ENCODE measurements at regions not wholly inside any gene's neighbourhood (a gene's known extent, or its start where the extent isn't known, plus 50 kb on each side); places are given as distances from the start of the nearest gene placed in this dataset.

DNA sequence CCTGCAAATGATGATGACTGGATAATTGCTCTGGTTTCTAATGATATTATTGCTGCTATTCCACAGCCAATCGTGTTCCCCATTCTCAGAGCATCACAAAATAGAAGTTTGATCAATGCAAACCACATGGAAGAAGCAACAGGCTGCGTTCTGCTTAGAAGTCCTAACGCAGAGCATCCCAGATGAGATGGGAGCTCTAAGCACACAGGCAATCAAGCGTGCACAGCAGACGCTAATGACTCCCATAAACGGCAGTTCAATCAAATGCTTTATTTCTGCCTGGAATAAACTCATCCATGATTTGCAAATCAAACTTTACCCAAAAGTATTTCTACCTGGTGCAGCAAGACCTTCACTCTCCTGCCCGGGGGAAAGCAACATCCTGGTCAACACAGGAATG lies 304.2 kb downstream of the FBXO15 start:
- DNase-seq, result no peak
- CTCF ChIA-PET, result no interaction called here
- Mint-ChIP-seq H3K9me3 (ENCODE audit: low read depth, unreplicated experiment) (no peaks in the 10 kb centered on the region), H3K27ac (ENCODE audit: unreplicated experiment) (no peak overlapping the region), H3K27me3 (ENCODE audit: unreplicated experiment) (no peaks in the 10 kb centered on the region), H3K36me3 (ENCODE audit: insufficient read depth, unreplicated experiment) (peaks cover 5% of the 10 kb centered on the region), H3K4me3 (ENCODE audit: low read depth, unreplicated experiment) (no peak overlapping the region), H3K4me1 (ENCODE audit: low read depth, unreplicated experiment) (peaks cover 18% of the 10 kb centered on the region)
- intact Hi-C loops (cut with micrococcal nuclease; ENCODE audit: unreplicated experiment), result loop anchor here (2.0 to 10.0 kb wide), 6 partner anchors 229 to 1143 kb away; no protein-coding TSS in a partner anchor
- TF ChIP-seq, protein P1, sequence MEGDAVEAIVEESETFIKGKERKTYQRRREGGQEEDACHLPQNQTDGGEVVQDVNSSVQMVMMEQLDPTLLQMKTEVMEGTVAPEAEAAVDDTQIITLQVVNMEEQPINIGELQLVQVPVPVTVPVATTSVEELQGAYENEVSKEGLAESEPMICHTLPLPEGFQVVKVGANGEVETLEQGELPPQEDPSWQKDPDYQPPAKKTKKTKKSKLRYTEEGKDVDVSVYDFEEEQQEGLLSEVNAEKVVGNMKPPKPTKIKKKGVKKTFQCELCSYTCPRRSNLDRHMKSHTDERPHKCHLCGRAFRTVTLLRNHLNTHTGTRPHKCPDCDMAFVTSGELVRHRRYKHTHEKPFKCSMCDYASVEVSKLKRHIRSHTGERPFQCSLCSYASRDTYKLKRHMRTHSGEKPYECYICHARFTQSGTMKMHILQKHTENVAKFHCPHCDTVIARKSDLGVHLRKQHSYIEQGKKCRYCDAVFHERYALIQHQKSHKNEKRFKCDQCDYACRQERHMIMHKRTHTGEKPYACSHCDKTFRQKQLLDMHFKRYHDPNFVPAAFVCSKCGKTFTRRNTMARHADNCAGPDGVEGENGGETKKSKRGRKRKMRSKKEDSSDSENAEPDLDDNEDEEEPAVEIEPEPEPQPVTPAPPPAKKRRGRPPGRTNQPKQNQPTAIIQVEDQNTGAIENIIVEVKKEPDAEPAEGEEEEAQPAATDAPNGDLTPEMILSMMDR (IDR thresholded peaks at IDR 0.05; ENCODE audit: unreplicated experiment), result no peak
- BruUV-seq (replicated peaks), result no TSS peak

DNA sequence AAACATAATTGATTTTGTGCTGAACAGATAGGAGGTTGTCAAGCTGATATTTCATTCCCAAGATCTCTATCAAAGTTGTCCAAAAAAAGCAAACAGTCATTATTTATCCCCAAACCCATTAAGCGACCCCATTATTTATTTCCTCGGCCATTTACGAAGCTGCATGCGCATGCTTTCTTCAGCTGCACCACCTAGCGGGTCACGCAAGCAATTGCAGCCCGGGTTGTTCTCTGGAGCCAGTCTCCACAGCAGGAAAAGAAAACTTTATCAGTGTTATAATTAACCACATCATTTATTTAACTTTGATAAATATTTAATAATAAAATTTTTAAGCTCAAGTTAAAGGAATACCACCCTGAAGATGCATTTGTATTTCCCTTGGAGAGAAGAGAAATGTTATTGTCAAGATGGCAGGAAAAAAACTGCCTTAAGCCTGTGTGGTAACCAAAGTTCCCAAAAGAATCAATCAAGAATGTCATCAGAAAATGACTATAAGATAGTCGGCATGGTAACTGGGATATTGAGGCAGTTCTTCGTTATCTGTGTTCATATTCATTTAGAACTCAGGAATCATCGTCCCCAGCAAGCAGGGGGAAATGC lies 304.7 kb downstream of the FBXO15 start:
- TF ChIP-seq, protein P1 (IDR thresholded peaks at IDR 0.05; ENCODE audit: unreplicated experiment), result peak; percentile 93
- DNase-seq, result peak; percentile 75
- H3K27me3 Mint-ChIP-seq (ENCODE audit: unreplicated experiment), result no peaks in the 10 kb centered on the region
- CTCF ChIA-PET, result interaction anchor here (1.8 kb wide), 1 partner anchor 1080 kb away, joined by 8 read pairs; no protein-coding TSS in a partner anchor
- H3K9me3 Mint-ChIP-seq (ENCODE audit: low read depth, unreplicated experiment), result no peaks in the 10 kb centered on the region
- intact Hi-C loops (cut with micrococcal nuclease; ENCODE audit: unreplicated experiment), result loop anchor here (2.0 to 10.0 kb wide), 6 partner anchors 228 to 1142 kb away; no protein-coding TSS in a partner anchor
- peak overlapping the region; percentile 33 for H3K27ac Mint-ChIP-seq (ENCODE audit: unreplicated experiment)
- no TSS peak for BruUV-seq (replicated peaks)
- peaks cover 3% of the 10 kb centered on the region for H3K36me3 Mint-ChIP-seq (ENCODE audit: insufficient read depth, unreplicated experiment)
- peak overlapping the region; percentile 25 for H3K4me3 Mint-ChIP-seq (ENCODE audit: low read depth, unreplicated experiment)
- peaks cover 13% of the 10 kb centered on the region for H3K4me1 Mint-ChIP-seq (ENCODE audit: low read depth, unreplicated experiment)

DNA sequence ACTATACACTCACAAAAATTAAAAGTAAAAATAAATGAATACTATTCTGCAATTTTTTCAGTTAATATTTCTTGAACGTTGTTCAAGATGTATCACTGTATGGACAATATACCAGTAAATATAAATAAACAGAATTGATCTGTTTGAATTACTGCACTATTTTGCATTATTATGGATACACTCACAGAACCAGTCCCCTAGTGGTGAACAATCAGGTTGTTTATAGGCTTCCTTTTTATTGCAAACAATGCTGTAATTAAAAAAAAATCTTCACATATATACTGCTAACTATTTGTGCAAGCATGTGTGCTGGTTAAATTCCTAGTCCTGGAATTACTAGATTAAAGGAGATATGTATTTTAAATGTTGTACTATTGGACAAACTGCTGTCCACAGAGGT lies 306.0 kb downstream of the FBXO15 start:
- Mint-ChIP-seq H3K9me3 (ENCODE audit: low read depth, unreplicated experiment) (no peaks in the 10 kb centered on the region), H3K4me1 (ENCODE audit: low read depth, unreplicated experiment) (peaks cover 10% of the 10 kb centered on the region), H3K4me3 (ENCODE audit: low read depth, unreplicated experiment) (no peak overlapping the region), H3K27me3 (ENCODE audit: unreplicated experiment) (no peaks in the 10 kb centered on the region), H3K27ac (ENCODE audit: unreplicated experiment) (no peak overlapping the region), H3K36me3 (ENCODE audit: insufficient read depth, unreplicated experiment) (no peaks in the 10 kb centered on the region)
- no peak for DNase-seq
- no TSS peak for BruUV-seq (replicated peaks)
- intact Hi-C loops (cut with micrococcal nuclease; ENCODE audit: unreplicated experiment), result loop anchor here (2.0 to 10.0 kb wide), 6 partner anchors 227 to 1141 kb away; no protein-coding TSS in a partner anchor
- TF ChIP-seq, protein P1 (IDR thresholded peaks at IDR 0.05; ENCODE audit: unreplicated experiment), result peak; percentile 13
- CTCF ChIA-PET, result interaction anchor here (1.8 kb wide), 1 partner anchor 1079 kb away, joined by 8 read pairs; no protein-coding TSS in a partner anchor

DNA sequence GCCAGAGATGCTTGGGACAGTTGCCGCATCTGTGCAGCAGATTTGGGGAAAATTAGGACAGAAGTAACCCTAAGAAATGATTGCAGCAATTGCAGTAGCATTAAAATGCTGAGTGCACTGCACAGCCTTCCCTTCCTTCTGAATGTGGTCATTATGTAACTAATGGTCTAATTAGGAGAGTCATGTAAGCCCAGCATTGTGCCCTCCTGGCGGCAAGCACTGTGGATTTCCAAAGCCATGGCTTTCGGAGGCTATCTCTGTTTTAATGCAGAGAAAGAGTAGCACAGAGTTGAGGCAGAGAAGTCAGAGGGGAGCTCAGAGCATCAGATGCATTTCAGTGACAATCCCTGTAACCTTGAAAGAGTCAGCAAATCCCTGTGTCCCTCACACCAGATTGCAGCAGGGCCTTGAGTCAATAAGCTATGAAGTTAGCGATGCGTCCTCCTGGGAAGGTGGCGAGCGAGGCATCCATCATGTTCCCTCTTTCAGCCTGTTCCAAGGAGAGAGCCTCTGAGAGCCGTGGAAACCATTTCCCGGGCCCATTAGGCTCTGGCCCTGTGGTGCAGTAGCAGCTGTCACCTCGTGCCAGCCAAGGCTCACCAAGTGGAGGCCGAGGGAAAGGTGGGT lies 307.2 kb downstream of the FBXO15 start:
- no peaks in the 10 kb centered on the region for H3K27me3 Mint-ChIP-seq (ENCODE audit: unreplicated experiment)
- no TSS peak for BruUV-seq (replicated peaks)
- H3K4me3 Mint-ChIP-seq (ENCODE audit: low read depth, unreplicated experiment), result no peak overlapping the region
- TF ChIP-seq, protein P1 (IDR thresholded peaks at IDR 0.05; ENCODE audit: unreplicated experiment), result no peak
- peaks cover 10% of the 10 kb centered on the region for H3K4me1 Mint-ChIP-seq (ENCODE audit: low read depth, unreplicated experiment)
- H3K9me3 Mint-ChIP-seq (ENCODE audit: low read depth, unreplicated experiment), result no peaks in the 10 kb centered on the region
- CTCF ChIA-PET, result interaction anchor here (0.9 to 1.0 kb wide), 2 partner anchors 55 to 1139 kb away, joined by 3 read pairs; no protein-coding TSS in a partner anchor
- intact Hi-C loops (cut with micrococcal nuclease; ENCODE audit: unreplicated experiment), result loop anchor here (5.0 to 10.0 kb wide), 4 partner anchors 226 to 688 kb away; no protein-coding TSS in a partner anchor
- no peak for DNase-seq
- no peak overlapping the region for H3K27ac Mint-ChIP-seq (ENCODE audit: unreplicated experiment)
- no peaks in the 10 kb centered on the region for H3K36me3 Mint-ChIP-seq (ENCODE audit: insufficient read depth, unreplicated experiment)

Data from Calu3 (cell line).